GM12878 (cell line): ENCODE measurements at regions not wholly inside any gene's neighbourhood (a gene's known extent, or its start where the extent isn't known, plus 50 kb on each side); places are given as distances from the start of the nearest gene placed in this dataset.

Experiments used
- ATAC-seq: fragments of 200-7000 bp; cut with Tn5 transposase; 3 replicates; pipeline ENCODE4 v1.9.1; 2020; ENCODE audit warnings: mild to moderate bottlenecking, moderate library complexity
- BruUV-seq: library from RNA; stranded (reverse); fragments of 400-500 nt; replicated peaks from 2 replicates; lab custom pipeline; 2021; lab: Mats Ljungman, UMichigan
- CTCF ChIA-PET: fragments of 300-600 bp; sonication (Branson Sonifier 250); formaldehyde crosslinking; extraction: SDS; loops from one replicate; lab custom pipeline; 2021; ENCODE audit warnings: inconsistent platforms; lab: Yijun Ruan, JAX
- POLR2A ChIA-PET: fragments of 350-600 bp; formaldehyde crosslinking; extraction: SDS; loops from one replicate; lab custom pipeline; 2021; ENCODE audit warnings: inconsistent platforms; lab: Charles Lee
- RAD21 ChIA-PET: fragments of 300-600 bp; sonication (Branson Sonifier 250); formaldehyde crosslinking; loops from one replicate; lab custom pipeline; 2023; ENCODE audit warnings: antibody characterized with exemption; ENCODE audit not compliant: unreplicated experiment; lab: Charles Lee
- SMC1A ChIA-PET: fragments of 300-600 bp; sonication (Branson Sonifier 250); formaldehyde crosslinking; loops from one replicate; lab custom pipeline; 2023; ENCODE audit not compliant: unreplicated experiment, uncharacterized antibody; lab: Charles Lee
- DNase-seq: peaks from one replicate; pipeline ENCODE4 v3.0.0-alpha.2; 2011; ENCODE audit warnings: low read depth, low spot score
- FAIRE-seq: peaks from 3 replicates; lab custom pipeline; 2011; peaks lifted over from hg19 to GRCh38; lab: Jason Lieb, UNC
- H2AFZ ChIP-seq: 2 replicates; pipeline ENCODE4 v1.6.0; 2011; ENCODE audit warnings: low read depth, low read length, control low read depth; ENCODE audit not compliant: control insufficient read depth
- H3K27ac ChIP-seq: 2 replicates; pipeline ENCODE4 v1.5.1; 2011; ENCODE audit warnings: control low read depth; ENCODE audit not compliant: control insufficient read depth, insufficient read depth
- H3K27me3 ChIP-seq, 2 experiments: replicated peaks in 1 of 2; 2 replicates each; pipeline versions ENCODE4 v1.6.0 to v1.6.1; 2011; ENCODE audit warnings: low read length in 1 of 2; ENCODE audit not compliant: control insufficient read depth in 2 of 2, insufficient read depth in 2 of 2
- H3K36me3 ChIP-seq, 2 experiments: 2 replicates each; pipeline ENCODE4 v1.5.1; 2011; ENCODE audit warnings: low read length in 1 of 2; ENCODE audit not compliant: control insufficient read depth in 2 of 2, insufficient read depth in 2 of 2
- H3K4me1 ChIP-seq: 2 replicates; pipeline ENCODE4 v1.6.1; 2011; ENCODE audit warnings: mild to moderate bottlenecking, low read length, moderate library complexity, mixed read lengths; ENCODE audit not compliant: control insufficient read depth, insufficient read depth
- H3K4me2 ChIP-seq: 2 replicates; pipeline ENCODE4 v1.6.0; 2011; ENCODE audit warnings: control low read depth; ENCODE audit not compliant: control insufficient read depth, insufficient read depth
- H3K4me3 ChIP-seq: fragments of 200-600 bp; sonication (generic); 2 replicates; pipeline ENCODE4 v1.5.1; 2016
- H3K79me2 ChIP-seq: 2 replicates; pipeline ENCODE4 v1.6.0; 2011; ENCODE audit warnings: low read length; ENCODE audit not compliant: control insufficient read depth, insufficient read depth
- H3K9ac ChIP-seq: 2 replicates; pipeline ENCODE4 v1.8.0; 2011; ENCODE audit warnings: low read length, control low read depth, mixed read lengths; ENCODE audit not compliant: control insufficient read depth, insufficient read depth
- H3K9me3 ChIP-seq: replicated peaks from 3 replicates; pipeline ENCODE4 v1.5.1; 2011; ENCODE audit warnings: mild to moderate bottlenecking, low read length; ENCODE audit not compliant: control insufficient read depth, insufficient read depth
- H4K20me1 ChIP-seq: 2 replicates; pipeline ENCODE4 v1.6.0; 2011; ENCODE audit not compliant: control insufficient read depth, insufficient read depth
- BRCA1 ChIP-seq: IDR thresholded peaks from 2 replicates; pipeline ENCODE4 v1.6.1; 2011; ENCODE audit warnings: low read depth, low read length, improper control_type of control experiment
- HDAC2 ChIP-seq: fragments of 200-600 bp; sonication (generic); IDR thresholded peaks from 2 replicates; pipeline ENCODE4 v1.6.1; 2017
- JUNB ChIP-seq: IDR thresholded peaks from 2 replicates; pipeline ENCODE4 v1.6.1; 2016; ENCODE audit warnings: antibody characterized with exemption, mild to moderate bottlenecking
- NR2C2 ChIP-seq: IDR thresholded peaks from 2 replicates; pipeline ENCODE4 v1.6.1; 2011; ENCODE audit warnings: borderline replicate concordance, low read depth; ENCODE audit not compliant: control insufficient read depth, insufficient read length
- POLR2AphosphoS5 ChIP-seq: IDR thresholded peaks from 2 replicates; pipeline ENCODE4 v1.6.1; 2011; ENCODE audit warnings: mild to moderate bottlenecking, low read length, inconsistent platforms
- SREBF2 ChIP-seq: IDR thresholded peaks from 2 replicates; pipeline ENCODE4 v1.6.1; 2012; ENCODE audit warnings: mild to moderate bottlenecking, low read length
- USF2 ChIP-seq: IDR thresholded peaks from 2 replicates; pipeline ENCODE4 v1.6.1; 2011; ENCODE audit warnings: low read depth, low read length, improper control_type of control experiment, borderline replicate concordance
- YY1 ChIP-seq: IDR thresholded peaks from 2 replicates; pipeline ENCODE4 v1.6.1; 2011; ENCODE audit warnings: low read depth, mild to moderate bottlenecking, low read length
- ZNF217 ChIP-seq: fragments of 450-650 bp; IDR thresholded peaks from 2 replicates; pipeline ENCODE4 v1.6.1; 2017; ENCODE audit warnings: antibody characterized with exemption, mild to moderate bottlenecking
- WGBS: methylation state at CpG from one replicate; pipeline ENCODE4 v1.1.6; 2016; ENCODE audit warnings: low lambda C conversion rate; ENCODE audit not compliant: insufficient replicate concordance, insufficient coverage; ENCODE audit errors: missing lambda C conversion rate; 5-methylcytosine and 5-hydroxymethylcytosine counted together
- in situ Hi-C: fragments of 300-500 bp; cut with MboI; formaldehyde crosslinking; loops from 9 replicates; pipeline ENCODE4 v1.14.3; 2018; ENCODE audit warnings: mixed read lengths
- intact Hi-C: fragments of 100-400 bp; cut with micrococcal nuclease; formaldehyde crosslinking; loops from one replicate; pipeline ENCODE4 v1.14.2; 2022; ENCODE audit not compliant: unreplicated experiment
- TF ChIP-seq, protein P1 (sequence below): IDR thresholded peaks from 2 replicates; pipeline ENCODE4 v1.6.1; 2011; ENCODE audit warnings: mild to moderate bottlenecking, low read depth, low read length, moderate library complexity; ENCODE audit not compliant: insufficient replicate concordance
- TF ChIP-seq, protein P2 (sequence below): fragments of 150-350 bp; IDR thresholded peaks from 2 replicates; pipeline ENCODE4 v1.6.1; 2014; ENCODE audit warnings: mild to moderate bottlenecking, low read depth, low read length
- TF ChIP-seq, protein P3 (sequence below): IDR thresholded peaks from 2 replicates; pipeline ENCODE4 v1.6.1; 2012; ENCODE audit warnings: low read depth, low read length, improper control_type of control experiment

- no peaks in the 10 kb centered on the region for H3K79me2 ChIP-seq
- RAD21 ChIA-PET = no interaction called here
- DNase-seq (no peak), ATAC-seq (no peak), FAIRE-seq (no peak)
- SMC1A ChIA-PET = interaction anchor here (1.0 to 1.3 kb wide), 2 partner anchors 20 to 40 kb away, joined by 3 to 4 read pairs; no protein-coding TSS in a partner anchor
- CTCF ChIA-PET = no interaction called here
- no peaks in the 10 kb centered on the region; a peak in 1 of 4 replicates for H3K27me3 ChIP-seq
- 36% methylated on average over 1 of the region's 1 CpG for WGBS
- H3K9me3 ChIP-seq = no peaks in the 10 kb centered on the region; the same call in 2 of the 3 replicates
- H3K27ac ChIP-seq = no peak overlapping the region
- TF ChIP-seq BRCA1 (no peak), ZNF217 (no peak)
- H4K20me1 ChIP-seq = no peaks in the 10 kb centered on the region
- BruUV-seq = no TSS peak
- H2AFZ ChIP-seq = no peak overlapping the region
- intact Hi-C loops = no loop called here
- H3K4me3 ChIP-seq = no peak overlapping the region
- H3K4me2 ChIP-seq = no peak overlapping the region
- H3K36me3 ChIP-seq = no peaks in the 10 kb centered on the region
- H3K9ac ChIP-seq = no peak overlapping the region
- H3K4me1 ChIP-seq = no peaks in the 10 kb centered on the region
- POLR2A ChIA-PET = no interaction called here
- in situ Hi-C loops = no loop called here
These were observed 142.4 kb upstream of the IL12A start for GRCh38 chr3:159846255-159846654.

GRCh38 chr3:159848348-159849118 is 140.1 kb upstream of the IL12A start:
- DNase-seq (no peak), FAIRE-seq (no peak), ATAC-seq (no peak)
- no peaks in the 10 kb centered on the region for H4K20me1 ChIP-seq
- no TSS peak for BruUV-seq
- peaks cover 9% of the 10 kb centered on the region for H3K4me1 ChIP-seq
- H3K4me2 ChIP-seq = no peak overlapping the region
- WGBS = 30% methylated on average over 3 of the region's 3 CpGs
- in situ Hi-C loops = no loop called here
- no peak overlapping the region for H3K4me3 ChIP-seq
- H2AFZ ChIP-seq = no peak overlapping the region
- H3K27ac ChIP-seq = no peak overlapping the region
- no peaks in the 10 kb centered on the region for H3K36me3 ChIP-seq
- ChIA-PET RAD21 (no interaction called here), SMC1A (interaction anchor here (1.1 to 2.0 kb wide), 6 partner anchors 10 to 39 kb away, joined by 3 to 5 read pairs (median 4); partner anchors contain the start of gene SCHIP1), POLR2A (no interaction called here), CTCF (interaction anchor here (0.7 to 1.1 kb wide), 4 partner anchors 36 to 184 kb away, joined by 3 read pairs; no protein-coding TSS in a partner anchor)
- no peaks in the 10 kb centered on the region for H3K79me2 ChIP-seq
- no peak for TF ChIP-seq NR2C2
- no peak for TF ChIP-seq HDAC2
- TF ChIP-seq, protein P1, sequence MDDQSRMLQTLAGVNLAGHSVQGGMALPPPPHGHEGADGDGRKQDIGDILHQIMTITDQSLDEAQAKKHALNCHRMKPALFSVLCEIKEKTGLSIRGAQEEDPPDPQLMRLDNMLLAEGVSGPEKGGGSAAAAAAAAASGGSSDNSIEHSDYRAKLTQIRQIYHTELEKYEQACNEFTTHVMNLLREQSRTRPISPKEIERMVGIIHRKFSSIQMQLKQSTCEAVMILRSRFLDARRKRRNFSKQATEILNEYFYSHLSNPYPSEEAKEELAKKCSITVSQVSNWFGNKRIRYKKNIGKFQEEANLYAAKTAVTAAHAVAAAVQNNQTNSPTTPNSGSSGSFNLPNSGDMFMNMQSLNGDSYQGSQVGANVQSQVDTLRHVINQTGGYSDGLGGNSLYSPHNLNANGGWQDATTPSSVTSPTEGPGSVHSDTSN = no peak
- no peak for TF ChIP-seq USF2
- TF ChIP-seq YY1 = no peak
- TF ChIP-seq, protein P2, sequence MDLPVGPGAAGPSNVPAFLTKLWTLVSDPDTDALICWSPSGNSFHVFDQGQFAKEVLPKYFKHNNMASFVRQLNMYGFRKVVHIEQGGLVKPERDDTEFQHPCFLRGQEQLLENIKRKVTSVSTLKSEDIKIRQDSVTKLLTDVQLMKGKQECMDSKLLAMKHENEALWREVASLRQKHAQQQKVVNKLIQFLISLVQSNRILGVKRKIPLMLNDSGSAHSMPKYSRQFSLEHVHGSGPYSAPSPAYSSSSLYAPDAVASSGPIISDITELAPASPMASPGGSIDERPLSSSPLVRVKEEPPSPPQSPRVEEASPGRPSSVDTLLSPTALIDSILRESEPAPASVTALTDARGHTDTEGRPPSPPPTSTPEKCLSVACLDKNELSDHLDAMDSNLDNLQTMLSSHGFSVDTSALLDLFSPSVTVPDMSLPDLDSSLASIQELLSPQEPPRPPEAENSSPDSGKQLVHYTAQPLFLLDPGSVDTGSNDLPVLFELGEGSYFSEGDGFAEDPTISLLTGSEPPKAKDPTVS = no peak
- TF ChIP-seq JUNB = no peak
- no peak for TF ChIP-seq SREBF2
- TF ChIP-seq, protein P3, sequence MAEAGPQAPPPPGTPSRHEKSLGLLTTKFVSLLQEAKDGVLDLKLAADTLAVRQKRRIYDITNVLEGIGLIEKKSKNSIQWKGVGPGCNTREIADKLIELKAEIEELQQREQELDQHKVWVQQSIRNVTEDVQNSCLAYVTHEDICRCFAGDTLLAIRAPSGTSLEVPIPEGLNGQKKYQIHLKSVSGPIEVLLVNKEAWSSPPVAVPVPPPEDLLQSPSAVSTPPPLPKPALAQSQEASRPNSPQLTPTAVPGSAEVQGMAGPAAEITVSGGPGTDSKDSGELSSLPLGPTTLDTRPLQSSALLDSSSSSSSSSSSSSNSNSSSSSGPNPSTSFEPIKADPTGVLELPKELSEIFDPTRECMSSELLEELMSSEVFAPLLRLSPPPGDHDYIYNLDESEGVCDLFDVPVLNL = no peak
- TF ChIP-seq POLR2AphosphoS5 = no peak
- intact Hi-C loops = no loop called here
- H3K9me3 ChIP-seq = no peaks in the 10 kb centered on the region; the same call in 2 of the 3 replicates
- H3K9ac ChIP-seq = no peak overlapping the region
- H3K27me3 ChIP-seq = no peaks in the 10 kb centered on the region
